HFFc6 (cell line): ENCODE measurements at regions not wholly inside any gene's neighbourhood (a gene's known extent, or its start where the extent isn't known, plus 50 kb on each side); places are given as distances from the start of the nearest gene placed in this dataset.

ENCODE experiments used
- DNase-seq: peaks from one replicate; pipeline ENCODE4 v3.0.0-alpha.2; 2018
- H3K27ac Mint-ChIP-seq: 2 replicates; pipeline ENCODE4 v1.8.0; 2020; ENCODE audit warnings: mild to moderate bottlenecking, mixed read lengths
- H3K27me3 Mint-ChIP-seq: 2 replicates; pipeline ENCODE4 v1.8.0; 2021; ENCODE audit warnings: mild to moderate bottlenecking, moderate library complexity, mixed read lengths; ENCODE audit not compliant: insufficient read depth
- H3K36me3 Mint-ChIP-seq: 2 replicates; pipeline ENCODE4 v1.8.0; 2021; ENCODE audit warnings: low read depth, mixed read lengths
- H3K4me1 Mint-ChIP-seq: 2 replicates; pipeline ENCODE4 v1.8.0; 2020; ENCODE audit warnings: low read depth, mixed read lengths
- H3K4me3 Mint-ChIP-seq: 2 replicates; pipeline ENCODE4 v1.8.0; 2020; ENCODE audit warnings: mild to moderate bottlenecking, moderate library complexity, mixed read lengths
- H3K9me3 Mint-ChIP-seq: 2 replicates; pipeline ENCODE4 v1.8.0; 2020; ENCODE audit warnings: mild to moderate bottlenecking, mixed read lengths
- TF ChIP-seq, protein P1 (sequence below): fragments of 200-600 bp; sonication (generic); IDR thresholded peaks from 2 replicates; pipeline ENCODE4 v1.5.0; 2021; ENCODE audit warnings: antibody characterized with exemption, mild to moderate bottlenecking

DNA sequence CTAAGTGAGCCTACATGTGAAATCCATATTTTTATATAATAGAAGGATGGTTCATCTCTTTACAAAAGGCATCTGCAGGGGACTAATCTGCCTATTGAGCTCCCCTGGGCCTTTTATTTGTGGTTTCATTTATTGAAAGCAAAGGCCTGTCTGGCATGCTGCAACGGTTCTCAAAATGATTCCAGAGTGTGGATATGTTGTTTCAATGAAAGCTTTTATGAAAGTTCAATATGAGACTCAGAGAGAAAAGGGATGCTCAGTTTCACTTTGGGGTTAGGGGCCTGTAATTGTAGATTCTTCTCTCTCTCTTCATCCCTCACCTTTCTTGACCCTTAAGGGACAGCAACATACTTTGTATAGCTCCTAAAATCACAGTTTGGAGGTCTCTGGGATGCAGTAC is 204.2 kb upstream of the CASK start:
- DNase-seq = no peak
- H3K36me3 Mint-ChIP-seq = no peaks in the 10 kb centered on the region
- TF ChIP-seq, protein P1, sequence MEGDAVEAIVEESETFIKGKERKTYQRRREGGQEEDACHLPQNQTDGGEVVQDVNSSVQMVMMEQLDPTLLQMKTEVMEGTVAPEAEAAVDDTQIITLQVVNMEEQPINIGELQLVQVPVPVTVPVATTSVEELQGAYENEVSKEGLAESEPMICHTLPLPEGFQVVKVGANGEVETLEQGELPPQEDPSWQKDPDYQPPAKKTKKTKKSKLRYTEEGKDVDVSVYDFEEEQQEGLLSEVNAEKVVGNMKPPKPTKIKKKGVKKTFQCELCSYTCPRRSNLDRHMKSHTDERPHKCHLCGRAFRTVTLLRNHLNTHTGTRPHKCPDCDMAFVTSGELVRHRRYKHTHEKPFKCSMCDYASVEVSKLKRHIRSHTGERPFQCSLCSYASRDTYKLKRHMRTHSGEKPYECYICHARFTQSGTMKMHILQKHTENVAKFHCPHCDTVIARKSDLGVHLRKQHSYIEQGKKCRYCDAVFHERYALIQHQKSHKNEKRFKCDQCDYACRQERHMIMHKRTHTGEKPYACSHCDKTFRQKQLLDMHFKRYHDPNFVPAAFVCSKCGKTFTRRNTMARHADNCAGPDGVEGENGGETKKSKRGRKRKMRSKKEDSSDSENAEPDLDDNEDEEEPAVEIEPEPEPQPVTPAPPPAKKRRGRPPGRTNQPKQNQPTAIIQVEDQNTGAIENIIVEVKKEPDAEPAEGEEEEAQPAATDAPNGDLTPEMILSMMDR = no peak
- no peaks in the 10 kb centered on the region for H3K4me1 Mint-ChIP-seq
- H3K27ac Mint-ChIP-seq = no peak overlapping the region
- H3K27me3 Mint-ChIP-seq = no peaks in the 10 kb centered on the region
- H3K9me3 Mint-ChIP-seq = no peaks in the 10 kb centered on the region
- no peak overlapping the region for H3K4me3 Mint-ChIP-seq

DNA sequence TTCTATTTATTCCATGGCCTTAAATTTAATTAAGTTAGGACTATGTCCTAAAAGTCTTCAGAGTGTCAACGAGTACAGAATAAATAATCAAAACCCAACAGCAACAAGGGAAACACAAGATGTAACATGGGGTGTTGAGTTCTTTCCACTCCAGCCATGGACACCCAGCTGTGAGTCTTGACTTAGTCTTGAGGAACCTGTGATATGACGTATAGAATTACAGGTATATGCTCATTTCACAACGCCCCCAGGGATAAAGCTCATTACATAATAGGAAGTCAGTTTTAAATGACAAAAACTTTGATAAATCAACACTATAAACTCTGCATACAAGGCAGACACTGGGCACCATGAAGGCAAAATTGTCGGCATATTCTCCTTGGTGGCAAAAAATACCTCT is 200.0 kb upstream of the CASK start:
- Mint-ChIP-seq H3K27ac (no peak overlapping the region), H3K27me3 (peaks cover 1% of the 10 kb centered on the region; the same call in 1 of the 2 replicates), H3K9me3 (no peaks in the 10 kb centered on the region), H3K4me3 (no peak overlapping the region), H3K36me3 (no peaks in the 10 kb centered on the region), H3K4me1 (peaks cover 5% of the 10 kb centered on the region; the same call in 1 of the 2 replicates)
- TF ChIP-seq, protein P1 = no peak
- no peak for DNase-seq

GRCh38 chrX:42119076-42119475 is 195.7 kb upstream of the CASK start:
- peaks cover 1% of the 10 kb centered on the region; the same call in 1 of the 2 replicates for H3K27me3 Mint-ChIP-seq
- H3K36me3 Mint-ChIP-seq = no peaks in the 10 kb centered on the region
- H3K27ac Mint-ChIP-seq = no peak overlapping the region
- DNase-seq = no peak
- H3K4me3 Mint-ChIP-seq = no peak overlapping the region
- peaks cover 5% of the 10 kb centered on the region; the same call in 1 of the 2 replicates for H3K4me1 Mint-ChIP-seq
- no peaks in the 10 kb centered on the region for H3K9me3 Mint-ChIP-seq
- TF ChIP-seq, protein P1 = no peak

DNA sequence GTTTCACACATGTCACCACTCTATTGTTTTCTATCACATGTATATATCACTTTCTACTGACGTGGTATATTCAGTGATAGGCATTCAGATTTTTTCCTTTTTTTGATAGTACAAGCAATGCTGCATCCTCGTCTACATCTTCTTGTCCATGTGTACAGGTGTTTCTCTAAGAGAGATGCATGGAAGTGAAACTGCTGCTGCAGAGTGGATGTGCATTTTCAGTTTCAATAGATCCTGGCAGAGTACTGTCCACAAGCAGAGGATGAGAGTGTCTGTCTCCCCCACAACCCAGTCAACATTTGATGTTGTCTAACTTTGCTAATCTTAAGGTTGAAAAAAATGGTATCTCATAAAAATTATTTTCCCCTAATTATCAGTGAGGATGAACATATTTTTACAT is 194.0 kb upstream of the CASK start:
- H3K9me3 Mint-ChIP-seq = no peaks in the 10 kb centered on the region
- DNase-seq = no peak

GRCh38 chrX:42109428-42109827 is 186.1 kb upstream of the CASK start:
- no peaks in the 10 kb centered on the region for H3K9me3 Mint-ChIP-seq
- peaks cover 2% of the 10 kb centered on the region for H3K27me3 Mint-ChIP-seq
- H3K27ac Mint-ChIP-seq = no peak overlapping the region

More for the DNA sequence above, 194.0 kb upstream of the CASK start:
- peaks cover 5% of the 10 kb centered on the region; the same call in 1 of the 2 replicates for H3K4me1 Mint-ChIP-seq
- H3K27ac Mint-ChIP-seq = no peak overlapping the region
- TF ChIP-seq, protein P1 = no peak
- H3K4me3 Mint-ChIP-seq = no peak overlapping the region
- peaks cover 1% of the 10 kb centered on the region; the same call in 1 of the 2 replicates for H3K27me3 Mint-ChIP-seq
- H3K36me3 Mint-ChIP-seq = no peaks in the 10 kb centered on the region

More at GRCh38 chrX:42109428-42109827, 186.1 kb upstream of the CASK start:
- Mint-ChIP-seq H3K36me3 (no peaks in the 10 kb centered on the region), H3K4me1 (no peaks in the 10 kb centered on the region; the same call in 1 of the 2 replicates), H3K4me3 (no peak overlapping the region)
- no peak for DNase-seq
- TF ChIP-seq, protein P1 = no peak
